Testis (tissue), 2 donors: ENCODE measurements at regions not wholly inside any gene's neighbourhood (a gene's known extent, or its start where the extent isn't known, plus 50 kb on each side); places are given as distances from the start of the nearest gene placed in this dataset.

ENCODE experiments used
- DNase-seq: peaks from one replicate; pipeline ENCODE4 v3.0.0-alpha.2; 2019
- H3K27ac ChIP-seq, 2 donors: fragments of 200-600 bp; sonication (generic); one replicate each; pipeline ENCODE4 v1.5.1; 2019
- H3K27me3 ChIP-seq: fragments of 200-600 bp; sonication (generic); one replicate; pipeline ENCODE4 v1.5.1; 2019
- H3K36me3 ChIP-seq: fragments of 200-600 bp; sonication (generic); one replicate; pipeline ENCODE4 v1.5.1; 2017; ENCODE audit warnings: low read depth; ENCODE audit errors: missing control alignments
- H3K4me1 ChIP-seq: fragments of 200-600 bp; sonication (generic); one replicate; pipeline ENCODE4 v1.5.1; 2019
- H3K4me3 ChIP-seq, 2 donors: fragments of 200-600 bp; sonication (generic); one replicate each; pipeline ENCODE4 v1.5.1; 2017 to 2019
- H3K9me3 ChIP-seq: fragments of 200-600 bp; sonication (generic); one replicate; pipeline ENCODE4 v1.5.1; 2017
- POLR2A ChIP-seq: fragments of 450-650 bp; IDR thresholded peaks from one replicate; pipeline ENCODE4 v1.6.1; 2017; ENCODE audit warnings: antibody characterized with exemption, mild to moderate bottlenecking, moderate library complexity
- WGBS, 2 donors: methylation state at CpG; one replicate each; pipeline ENCODE4 v1.1.5; 2018; 5-methylcytosine and 5-hydroxymethylcytosine counted together
- intact Hi-C: fragments of 100-400 bp; cut with DNase I; formaldehyde crosslinking; loops from one replicate; pipeline ENCODE4 v1.15.1; 2023; ENCODE audit warnings: low total_unique reads
- TF ChIP-seq, protein P1 (sequence below), 3 experiments: fragments of 450-650 bp in 2 of 3; fragments of 200-600 bp in 1 of 3; sonication (generic) in 1 of 3; IDR thresholded peaks; one replicate each; pipeline ENCODE4 v1.5.1; 2016 to 2019; ENCODE audit warnings: antibody characterized with exemption in 3 of 3, mild to moderate bottlenecking in 2 of 3, moderate library complexity in 1 of 3

DNA sequence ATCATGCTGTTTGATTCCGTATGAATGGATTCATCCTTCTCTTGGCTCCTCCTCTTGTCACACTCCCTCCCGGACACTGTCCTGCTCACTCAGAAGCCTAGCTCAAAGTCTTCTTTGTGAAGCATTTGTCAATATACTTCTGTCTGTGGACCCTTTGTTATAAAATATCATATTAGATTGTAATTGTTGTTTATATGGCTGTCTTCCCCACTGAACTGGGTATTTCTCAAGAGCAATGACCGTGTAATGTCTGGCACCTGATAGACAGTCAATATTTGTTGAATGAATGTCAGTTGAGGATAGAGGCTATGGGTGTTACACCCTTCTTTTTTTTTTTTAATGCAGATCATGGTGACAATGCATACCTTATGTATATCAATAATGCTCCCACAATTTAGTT, 335.3 kb downstream of the SOX4 start:
- TF ChIP-seq, protein P1, sequence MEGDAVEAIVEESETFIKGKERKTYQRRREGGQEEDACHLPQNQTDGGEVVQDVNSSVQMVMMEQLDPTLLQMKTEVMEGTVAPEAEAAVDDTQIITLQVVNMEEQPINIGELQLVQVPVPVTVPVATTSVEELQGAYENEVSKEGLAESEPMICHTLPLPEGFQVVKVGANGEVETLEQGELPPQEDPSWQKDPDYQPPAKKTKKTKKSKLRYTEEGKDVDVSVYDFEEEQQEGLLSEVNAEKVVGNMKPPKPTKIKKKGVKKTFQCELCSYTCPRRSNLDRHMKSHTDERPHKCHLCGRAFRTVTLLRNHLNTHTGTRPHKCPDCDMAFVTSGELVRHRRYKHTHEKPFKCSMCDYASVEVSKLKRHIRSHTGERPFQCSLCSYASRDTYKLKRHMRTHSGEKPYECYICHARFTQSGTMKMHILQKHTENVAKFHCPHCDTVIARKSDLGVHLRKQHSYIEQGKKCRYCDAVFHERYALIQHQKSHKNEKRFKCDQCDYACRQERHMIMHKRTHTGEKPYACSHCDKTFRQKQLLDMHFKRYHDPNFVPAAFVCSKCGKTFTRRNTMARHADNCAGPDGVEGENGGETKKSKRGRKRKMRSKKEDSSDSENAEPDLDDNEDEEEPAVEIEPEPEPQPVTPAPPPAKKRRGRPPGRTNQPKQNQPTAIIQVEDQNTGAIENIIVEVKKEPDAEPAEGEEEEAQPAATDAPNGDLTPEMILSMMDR (IDR thresholded peaks at IDR 0.05), result no peak
- no peak for TF ChIP-seq POLR2A
- Histone ChIP-seq H3K9me3 (no peaks in the 10 kb centered on the region), H3K36me3 (no peaks in the 10 kb centered on the region), H3K4me3 (no peak overlapping the region), H3K27ac (no peak overlapping the region), H3K27me3 (no peaks in the 10 kb centered on the region), H3K4me1 (no peaks in the 10 kb centered on the region)
- intact Hi-C loops, result loop anchor here (10.0 kb wide), 1 partner anchor 334 kb away; the partner anchor contains the start of gene SOX4
- 66 to 81% methylated on average over 3 of the region's 3 CpGs for WGBS, 2 donors
- DNase-seq, result no peak

DNA sequence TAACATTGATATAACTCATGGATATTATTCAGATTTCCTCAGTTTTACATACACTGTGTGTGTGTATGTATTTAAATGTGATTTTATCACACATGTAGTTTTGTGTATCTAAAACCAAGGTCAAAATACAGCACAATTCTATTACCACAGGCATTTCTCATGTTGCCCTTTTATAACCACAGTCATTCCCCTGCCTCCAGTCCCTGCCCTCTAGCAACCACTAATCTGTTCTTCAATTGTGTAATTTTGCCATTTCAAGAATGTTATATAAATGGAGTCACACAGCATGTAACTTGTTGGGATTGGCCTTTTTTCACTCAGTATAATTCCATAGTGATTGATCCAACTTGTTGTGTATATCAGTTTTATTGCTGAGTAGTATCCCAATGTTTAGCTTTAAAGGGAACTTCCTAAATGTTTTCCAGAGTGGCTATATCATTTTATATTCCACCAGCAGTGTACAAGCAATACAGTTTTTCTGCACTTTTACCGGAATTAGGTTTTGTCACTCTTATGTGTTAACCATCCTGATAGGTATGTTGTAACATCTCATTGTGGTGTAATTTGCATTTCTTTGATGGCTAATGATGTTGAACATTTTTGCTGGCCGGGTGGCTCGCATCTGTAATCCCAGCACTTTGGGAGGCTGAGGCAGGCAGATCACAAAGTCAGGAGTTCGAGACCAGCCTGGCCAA, 338.2 kb downstream of the SOX4 start:
- intact Hi-C loops, result no loop called here
- 92 to 100% methylated on average over 4 of the region's 4 CpGs for WGBS, 2 donors
- Histone ChIP-seq H3K4me3 (no peak overlapping the region), H3K27ac (no peak overlapping the region), H3K36me3 (no peaks in the 10 kb centered on the region), H3K4me1 (no peaks in the 10 kb centered on the region), H3K27me3 (no peaks in the 10 kb centered on the region), H3K9me3 (no peaks in the 10 kb centered on the region)
- DNase-seq, result no peak
- TF ChIP-seq, protein P1 (IDR thresholded peaks at IDR 0.05), result no peak
- no peak for TF ChIP-seq POLR2A

DNA sequence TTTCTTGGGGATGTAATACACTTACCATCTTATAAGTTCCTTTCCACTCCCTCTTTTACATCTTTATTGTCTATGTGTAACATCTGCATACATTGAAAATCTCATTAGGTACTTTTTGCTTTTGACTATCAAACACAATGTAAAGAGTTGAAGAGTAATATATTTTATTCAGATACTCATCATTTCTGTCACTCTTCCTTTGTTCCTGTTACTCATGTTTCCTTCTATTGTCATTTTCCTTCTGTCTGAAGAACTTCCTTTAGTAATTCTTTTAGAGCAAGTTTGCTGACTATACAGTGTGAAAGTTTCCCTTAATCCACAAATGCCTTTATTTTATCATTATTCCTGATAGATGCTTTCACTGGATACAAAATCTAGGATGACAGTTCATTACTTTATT, 339.8 kb downstream of the SOX4 start:
- H3K36me3 ChIP-seq, result no peaks in the 10 kb centered on the region
- no peak overlapping the region for H3K27ac ChIP-seq
- DNase-seq, result no peak
- no peak for TF ChIP-seq POLR2A
- TF ChIP-seq, protein P1 (IDR thresholded peaks at IDR 0.05), result no peak
- no peaks in the 10 kb centered on the region for H3K9me3 ChIP-seq
- intact Hi-C loops, result no loop called here
- no peaks in the 10 kb centered on the region for H3K27me3 ChIP-seq
- H3K4me1 ChIP-seq, result no peaks in the 10 kb centered on the region
- no peak overlapping the region for H3K4me3 ChIP-seq

DNA sequence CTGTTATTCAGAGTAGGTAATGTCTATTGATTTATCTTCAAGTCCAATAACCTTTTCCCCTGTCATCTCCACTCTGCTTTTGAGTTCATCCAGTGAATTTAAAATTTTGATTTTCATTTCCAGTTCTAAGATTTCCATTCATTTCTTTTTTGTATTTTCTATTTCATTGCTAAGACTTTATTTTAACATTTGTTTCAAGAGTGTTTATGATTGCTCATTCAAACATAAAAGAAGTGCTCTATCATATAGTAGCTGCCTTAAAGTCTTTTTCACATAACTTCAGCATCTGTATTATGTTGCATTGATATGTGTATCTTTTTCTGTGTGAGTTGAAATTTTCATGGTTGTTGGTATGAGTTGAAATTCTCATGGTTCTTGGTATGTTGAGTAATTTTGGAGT, 341.6 kb downstream of the SOX4 start:
- no peaks in the 10 kb centered on the region for H3K27me3 ChIP-seq
- intact Hi-C loops, result no loop called here
- no peak overlapping the region for H3K4me3 ChIP-seq
- no peaks in the 10 kb centered on the region for H3K4me1 ChIP-seq
- H3K9me3 ChIP-seq, result no peaks in the 10 kb centered on the region
- H3K36me3 ChIP-seq, result no peaks in the 10 kb centered on the region
- no peak overlapping the region for H3K27ac ChIP-seq
- TF ChIP-seq, protein P1 (IDR thresholded peaks at IDR 0.05), result no peak
- no peak for TF ChIP-seq POLR2A
- no peak for DNase-seq

DNA sequence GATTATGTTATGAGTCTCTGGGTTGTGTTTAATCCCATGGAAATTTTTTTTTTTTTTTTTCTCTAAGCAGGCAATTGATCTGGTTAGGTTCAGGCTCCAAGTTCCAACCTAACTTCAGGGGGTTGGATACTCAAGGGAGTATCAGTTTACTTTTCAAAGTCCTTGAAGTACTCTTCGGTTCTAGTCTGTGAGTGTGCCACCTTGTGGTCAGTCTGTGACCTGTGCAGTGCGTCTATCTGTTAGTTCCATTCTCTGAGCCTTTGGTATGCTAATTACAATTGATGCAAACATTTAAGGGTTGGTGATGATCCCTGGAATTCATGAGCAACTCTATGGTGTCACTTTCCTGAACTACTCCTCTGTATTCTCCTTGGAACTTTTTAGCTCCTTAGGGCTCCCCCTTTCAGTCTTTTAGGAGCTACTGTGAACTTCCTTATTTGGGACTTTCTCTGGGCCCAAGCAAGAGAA, 342.0 kb downstream of the SOX4 start:
- no peaks in the 10 kb centered on the region for H3K27me3 ChIP-seq
- 58 to 65% methylated on average over 2 of the region's 2 CpGs for WGBS, 2 donors
- TF ChIP-seq, protein P1 (IDR thresholded peaks at IDR 0.05), result peak in 2 of 3 experiments; percentile 33 to 40
- TF ChIP-seq POLR2A, result no peak
- no peak overlapping the region for H3K27ac ChIP-seq
- peak; percentile 67 for DNase-seq
- intact Hi-C loops, result no loop called here
- H3K9me3 ChIP-seq, result no peaks in the 10 kb centered on the region
- H3K4me1 ChIP-seq, result no peaks in the 10 kb centered on the region
- no peak overlapping the region for H3K4me3 ChIP-seq
- no peaks in the 10 kb centered on the region for H3K36me3 ChIP-seq
